ENCODE measurements at regions not wholly inside any gene's neighbourhood (a gene's known extent, or its start where the extent isn't known, plus 50 kb on each side); places are given as distances from the start of the nearest gene placed in this dataset.

DNA sequence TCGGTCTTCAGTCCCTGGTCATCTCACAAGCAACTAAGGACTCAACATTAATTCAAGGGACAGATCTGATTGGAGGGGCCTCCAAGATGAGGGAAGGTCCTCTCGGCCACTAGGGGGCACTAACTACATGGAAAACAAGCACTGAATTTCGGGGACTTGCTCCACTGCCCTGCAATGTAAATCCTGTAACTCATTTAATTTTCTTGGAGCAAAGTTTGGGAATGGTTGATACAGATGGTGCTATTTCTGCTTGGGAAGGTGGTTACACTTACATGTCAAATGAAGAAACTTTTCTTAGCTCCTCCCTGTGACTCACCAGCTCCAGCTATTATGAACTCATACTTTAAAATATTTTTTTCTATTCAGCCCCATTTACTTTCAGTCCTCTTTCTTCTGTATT lies 97.4 kb upstream of the KCNJ15 start:
- Histone ChIP-seq H3K9me3 (no peaks in the 10 kb centered on the region), H3K4me3 (no peak overlapping the region), H3K27ac (no peak overlapping the region), H3K27me3 (no peaks in the 10 kb centered on the region), H3K36me3 (ENCODE audit: low read depth, missing control alignments) (no peaks in the 10 kb centered on the region), H3K4me1 (no peaks in the 10 kb centered on the region)
- TF ChIP-seq, protein P1, sequence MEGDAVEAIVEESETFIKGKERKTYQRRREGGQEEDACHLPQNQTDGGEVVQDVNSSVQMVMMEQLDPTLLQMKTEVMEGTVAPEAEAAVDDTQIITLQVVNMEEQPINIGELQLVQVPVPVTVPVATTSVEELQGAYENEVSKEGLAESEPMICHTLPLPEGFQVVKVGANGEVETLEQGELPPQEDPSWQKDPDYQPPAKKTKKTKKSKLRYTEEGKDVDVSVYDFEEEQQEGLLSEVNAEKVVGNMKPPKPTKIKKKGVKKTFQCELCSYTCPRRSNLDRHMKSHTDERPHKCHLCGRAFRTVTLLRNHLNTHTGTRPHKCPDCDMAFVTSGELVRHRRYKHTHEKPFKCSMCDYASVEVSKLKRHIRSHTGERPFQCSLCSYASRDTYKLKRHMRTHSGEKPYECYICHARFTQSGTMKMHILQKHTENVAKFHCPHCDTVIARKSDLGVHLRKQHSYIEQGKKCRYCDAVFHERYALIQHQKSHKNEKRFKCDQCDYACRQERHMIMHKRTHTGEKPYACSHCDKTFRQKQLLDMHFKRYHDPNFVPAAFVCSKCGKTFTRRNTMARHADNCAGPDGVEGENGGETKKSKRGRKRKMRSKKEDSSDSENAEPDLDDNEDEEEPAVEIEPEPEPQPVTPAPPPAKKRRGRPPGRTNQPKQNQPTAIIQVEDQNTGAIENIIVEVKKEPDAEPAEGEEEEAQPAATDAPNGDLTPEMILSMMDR (IDR thresholded peaks at IDR 0.05): peak; percentile 50 to 89 (median 64)
- TF ChIP-seq POLR2A (IDR thresholded peaks at IDR 0.05): no peak
- WGBS, 2 donors: 30 to 40% methylated on average over 3 of the region's 3 CpGs
- intact Hi-C loops (cut with DNase I; ENCODE audit: low total_unique reads): no loop called here
- peak; percentile 84 for DNase-seq

DNA sequence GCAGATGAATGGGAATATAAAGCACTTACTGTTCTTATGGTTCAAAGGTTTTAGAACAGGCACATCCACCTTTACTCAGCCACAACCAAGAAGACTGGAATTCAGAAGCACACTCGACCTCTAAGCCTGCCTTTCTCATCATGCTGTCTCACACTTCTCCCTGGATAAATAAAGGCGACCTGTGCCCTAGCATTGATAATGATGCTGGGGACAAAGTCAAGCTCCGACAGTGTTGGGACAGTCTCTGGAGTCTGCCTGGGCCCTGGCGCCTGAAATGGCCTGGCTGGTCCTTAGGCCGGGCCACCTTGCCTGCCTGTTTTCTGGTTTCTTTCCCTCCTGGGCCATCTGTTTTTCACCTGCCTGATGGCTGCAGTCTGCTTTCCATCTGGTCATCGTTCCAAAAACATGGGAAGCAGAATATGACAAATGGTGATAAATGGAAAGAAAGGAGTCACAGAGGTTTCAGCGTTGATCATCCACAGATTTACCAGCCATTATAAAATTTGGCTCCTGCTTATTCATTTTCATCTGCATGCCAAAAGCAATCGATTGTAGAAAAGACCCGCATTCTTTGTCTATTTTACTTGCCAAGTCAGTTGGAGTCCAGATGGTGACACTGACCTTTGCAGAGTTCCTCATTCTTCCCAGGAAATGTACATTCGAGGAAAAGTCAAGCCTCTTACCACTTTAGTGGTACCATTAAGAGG lies 91.2 kb upstream of the KCNJ15 start:
- WGBS, 2 donors: 48 to 49% methylated on average over 10 of the region's 10 CpGs
- H3K27me3 ChIP-seq: no peaks in the 10 kb centered on the region
- no peaks in the 10 kb centered on the region for H3K36me3 ChIP-seq (ENCODE audit: low read depth, missing control alignments)
- TF ChIP-seq, protein P1 (IDR thresholded peaks at IDR 0.05): no peak
- TF ChIP-seq POLR2A (IDR thresholded peaks at IDR 0.05): no peak
- H3K9me3 ChIP-seq: no peaks in the 10 kb centered on the region
- H3K4me1 ChIP-seq: peaks cover 7% of the 10 kb centered on the region
- no peak overlapping the region for H3K27ac ChIP-seq
- H3K4me3 ChIP-seq: no peak overlapping the region
- intact Hi-C loops (cut with DNase I; ENCODE audit: low total_unique reads): loop anchor here (10.0 kb wide), 1 partner anchor 189 kb away; no protein-coding TSS in a partner anchor
- DNase-seq: no peak

DNA sequence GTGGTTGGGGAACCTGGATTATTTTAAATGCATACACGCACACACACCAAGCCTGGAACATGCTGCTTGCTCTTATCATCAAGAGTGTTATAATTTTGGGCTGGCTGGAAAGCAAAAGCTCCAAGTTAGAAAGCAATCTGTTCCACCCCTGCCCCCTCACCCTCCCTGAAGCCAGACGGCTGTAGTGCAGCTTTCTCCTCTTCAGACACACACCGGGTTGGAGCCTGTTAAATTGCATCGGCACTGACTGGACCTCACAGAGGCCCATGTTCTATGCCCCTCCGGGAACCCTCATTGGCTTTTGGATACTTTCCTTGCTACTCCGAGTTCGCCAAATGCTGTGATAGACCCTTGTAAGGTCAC lies 90.6 kb upstream of the KCNJ15 start:
- intact Hi-C loops (cut with DNase I; ENCODE audit: low total_unique reads): loop anchor here (10.0 kb wide), 1 partner anchor 189 kb away; no protein-coding TSS in a partner anchor
- peaks cover 12% of the 10 kb centered on the region for H3K4me1 ChIP-seq
- no peaks in the 10 kb centered on the region for H3K36me3 ChIP-seq (ENCODE audit: low read depth, missing control alignments)
- WGBS, 2 donors: 34 to 48% methylated on average over 7 of the region's 7 CpGs
- H3K27me3 ChIP-seq: no peaks in the 10 kb centered on the region
- DNase-seq: peak; percentile 40
- no peak overlapping the region for H3K27ac ChIP-seq
- TF ChIP-seq, protein P1 (IDR thresholded peaks at IDR 0.05): no peak
- no peak for TF ChIP-seq POLR2A (IDR thresholded peaks at IDR 0.05)
- no peaks in the 10 kb centered on the region for H3K9me3 ChIP-seq
- no peak overlapping the region for H3K4me3 ChIP-seq

DNA sequence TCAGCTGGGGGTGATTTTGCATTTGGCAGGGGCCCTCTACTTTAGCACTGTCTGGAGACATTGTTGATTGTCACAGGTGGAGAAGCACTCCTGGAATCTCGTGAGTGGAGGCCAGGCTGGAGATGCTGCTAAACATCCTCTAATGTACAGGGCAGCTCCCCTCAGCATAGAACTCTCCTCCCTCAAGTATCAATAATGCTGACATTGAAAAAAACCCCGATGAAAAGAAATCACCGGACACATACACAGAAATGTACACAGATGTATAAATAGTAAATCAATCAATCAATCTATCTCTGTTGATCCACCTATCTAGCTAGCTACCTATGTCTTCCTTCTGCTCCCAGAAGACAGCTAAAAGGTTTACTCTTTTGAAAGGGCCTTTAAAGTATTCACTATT lies 89.4 kb upstream of the KCNJ15 start:
- no peak overlapping the region for H3K4me3 ChIP-seq
- intact Hi-C loops (cut with DNase I; ENCODE audit: low total_unique reads): loop anchor here (10.0 kb wide), 1 partner anchor 187 kb away; no protein-coding TSS in a partner anchor
- H3K27ac ChIP-seq: no peak overlapping the region
- no peaks in the 10 kb centered on the region for H3K27me3 ChIP-seq
- H3K36me3 ChIP-seq (ENCODE audit: low read depth, missing control alignments): no peaks in the 10 kb centered on the region
- no peaks in the 10 kb centered on the region for H3K9me3 ChIP-seq
- DNase-seq: no peak
- whole genome bisulfite sequencing, 2 donors: 87 to 88% methylated on average over 3 of the region's 3 CpGs
- peaks cover 16% of the 10 kb centered on the region for H3K4me1 ChIP-seq
- TF ChIP-seq, protein P1 (IDR thresholded peaks at IDR 0.05): no peak
- TF ChIP-seq POLR2A (IDR thresholded peaks at IDR 0.05): no peak

DNA sequence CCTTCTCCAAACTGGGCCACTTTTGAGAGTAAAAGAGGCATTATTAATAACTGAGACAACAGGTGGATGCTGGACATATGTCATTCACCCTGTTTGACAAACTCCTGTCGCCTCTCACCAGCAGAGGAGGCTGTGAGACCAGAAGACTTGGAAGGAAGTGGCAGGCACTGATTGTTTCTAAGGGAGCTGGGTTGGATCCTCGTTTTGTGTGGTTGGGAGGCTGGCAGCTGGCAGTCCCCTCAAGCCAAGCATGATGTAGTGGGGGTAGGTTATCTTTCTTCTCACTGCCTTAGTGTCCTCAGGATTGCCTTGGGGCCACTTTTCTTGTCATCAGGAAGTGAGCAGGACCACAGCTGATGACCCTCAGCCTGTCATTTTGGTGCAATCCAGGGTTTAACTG lies 86.5 kb upstream of the KCNJ15 start:
- DNase-seq: peak; percentile 48
- 64 to 69% methylated on average over 2 of the region's 2 CpGs for WGBS, 2 donors
- intact Hi-C loops (cut with DNase I; ENCODE audit: low total_unique reads): no loop called here

More for the DNA sequence above, 86.5 kb upstream of the KCNJ15 start:
- Histone ChIP-seq H3K27me3 (no peaks in the 10 kb centered on the region), H3K27ac (no peak overlapping the region), H3K9me3 (no peaks in the 10 kb centered on the region), H3K4me3 (no peak overlapping the region), H3K36me3 (ENCODE audit: low read depth, missing control alignments) (no peaks in the 10 kb centered on the region), H3K4me1 (peaks cover 16% of the 10 kb centered on the region)
- TF ChIP-seq POLR2A (IDR thresholded peaks at IDR 0.05): no peak
- TF ChIP-seq, protein P1 (IDR thresholded peaks at IDR 0.05): peak in 2 of 3 experiments; percentile 16 to 20
